ENCODE measurements at regions not wholly inside any gene's neighbourhood (a gene's known extent, or its start where the extent isn't known, plus 50 kb on each side); places are given as distances from the start of the nearest gene placed in this dataset.

DNA sequence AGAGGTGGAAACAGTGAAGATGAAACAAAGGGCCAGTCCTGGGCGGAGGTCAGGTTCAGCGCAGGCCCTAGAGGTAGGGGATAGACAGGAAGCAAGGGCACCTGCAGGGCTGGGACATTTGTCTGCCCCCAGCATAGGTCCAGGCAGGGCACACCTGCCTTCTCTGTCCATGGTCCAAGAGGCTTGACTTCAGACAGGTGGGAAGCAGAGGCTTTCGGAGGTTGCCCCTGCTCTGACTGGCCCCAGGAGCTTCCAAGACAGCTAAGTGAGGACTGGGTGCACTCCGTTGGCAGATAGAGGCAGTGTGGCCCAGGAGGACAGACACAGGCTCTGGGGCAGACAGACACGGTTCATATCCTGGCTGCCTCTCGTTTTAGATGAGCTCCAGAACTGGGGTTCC, 71.6 kb upstream of the GRB10 start:
- TF ChIP-seq, protein P1, sequence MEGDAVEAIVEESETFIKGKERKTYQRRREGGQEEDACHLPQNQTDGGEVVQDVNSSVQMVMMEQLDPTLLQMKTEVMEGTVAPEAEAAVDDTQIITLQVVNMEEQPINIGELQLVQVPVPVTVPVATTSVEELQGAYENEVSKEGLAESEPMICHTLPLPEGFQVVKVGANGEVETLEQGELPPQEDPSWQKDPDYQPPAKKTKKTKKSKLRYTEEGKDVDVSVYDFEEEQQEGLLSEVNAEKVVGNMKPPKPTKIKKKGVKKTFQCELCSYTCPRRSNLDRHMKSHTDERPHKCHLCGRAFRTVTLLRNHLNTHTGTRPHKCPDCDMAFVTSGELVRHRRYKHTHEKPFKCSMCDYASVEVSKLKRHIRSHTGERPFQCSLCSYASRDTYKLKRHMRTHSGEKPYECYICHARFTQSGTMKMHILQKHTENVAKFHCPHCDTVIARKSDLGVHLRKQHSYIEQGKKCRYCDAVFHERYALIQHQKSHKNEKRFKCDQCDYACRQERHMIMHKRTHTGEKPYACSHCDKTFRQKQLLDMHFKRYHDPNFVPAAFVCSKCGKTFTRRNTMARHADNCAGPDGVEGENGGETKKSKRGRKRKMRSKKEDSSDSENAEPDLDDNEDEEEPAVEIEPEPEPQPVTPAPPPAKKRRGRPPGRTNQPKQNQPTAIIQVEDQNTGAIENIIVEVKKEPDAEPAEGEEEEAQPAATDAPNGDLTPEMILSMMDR (conservative IDR thresholded peaks at IDR 0.05; ENCODE audit: low read depth, low read length) = no peak
- TF ChIP-seq EZH2 (IDR thresholded peaks at IDR 0.05; ENCODE audit: borderline replicate concordance, low read depth, low read length, poor library complexity, severe bottlenecking) = no peak
